HepG2 (cell line): ENCODE measurements at regions not wholly inside any gene's neighbourhood (a gene's known extent, or its start where the extent isn't known, plus 50 kb on each side); places are given as distances from the start of the nearest gene placed in this dataset.

Experiments
- FOXC1 ChIP-seq: sonication (generic); formaldehyde crosslinking; IDR thresholded peaks from 2 replicates; pipeline ENCODE4 v1.8.0; 2022; ENCODE audit warnings: mild to moderate bottlenecking, missing genetic modification reagents, borderline replicate concordance
- FOXO1 ChIP-seq: sonication (generic); formaldehyde crosslinking; IDR thresholded peaks from 2 replicates; pipeline ENCODE4 v1.4.0; 2020; ENCODE audit warnings: missing genetic modification reagents
- HNF4G ChIP-seq, 2 experiments: sonication (generic) in 1 of 2; formaldehyde crosslinking in 1 of 2; IDR thresholded peaks; 2 replicates each; pipeline versions ENCODE4 v1.4.0 to v1.6.1; 2011 to 2020; ENCODE audit warnings: borderline replicate concordance in 2 of 2, low read depth in 2 of 2, mild to moderate bottlenecking in 2 of 2, low read length in 1 of 2, missing genetic modification reagents in 1 of 2, moderate library complexity in 1 of 2
- NR3C1 ChIP-seq: sonication (generic); formaldehyde crosslinking; IDR thresholded peaks from 2 replicates; pipeline ENCODE4 v1.4.0; 2020; ENCODE audit warnings: missing genetic modification reagents
- PHF8 ChIP-seq: sonication (generic); formaldehyde crosslinking; IDR thresholded peaks from 2 replicates; pipeline ENCODE4 v1.5.0; 2020; ENCODE audit warnings: missing genetic modification reagents
- RBM39 ChIP-seq: fragments of 200-400 bp; formaldehyde crosslinking; IDR thresholded peaks from one replicate; pipeline ENCODE4 v1.6.1; 2018; ENCODE audit warnings: antibody characterized with exemption, mild to moderate bottlenecking, low read depth, low read length; ENCODE audit not compliant: poor library complexity, severe bottlenecking
- SRSF4 ChIP-seq: fragments of 200-400 bp; formaldehyde crosslinking; IDR thresholded peaks from one replicate; pipeline ENCODE4 v1.6.1; 2018; ENCODE audit warnings: mild to moderate bottlenecking, low read depth, low read length, moderate library complexity; ENCODE audit not compliant: poor library complexity, severe bottlenecking
- TRIM24 ChIP-seq: sonication (generic); formaldehyde crosslinking; IDR thresholded peaks from 2 replicates; pipeline ENCODE4 v1.8.0; 2022; ENCODE audit warnings: mild to moderate bottlenecking, missing genetic modification reagents
- ZBTB8A ChIP-seq: sonication (generic); formaldehyde crosslinking; IDR thresholded peaks from 2 replicates; pipeline ENCODE4 v1.4.0; 2020; ENCODE audit warnings: mild to moderate bottlenecking, low read depth, missing genetic modification reagents, borderline replicate concordance
- ZNF18 ChIP-seq: sonication (generic); formaldehyde crosslinking; IDR thresholded peaks from 2 replicates; pipeline ENCODE4 v1.8.0; 2022; ENCODE audit warnings: mild to moderate bottlenecking, missing genetic modification reagents; ENCODE audit not compliant: insufficient replicate concordance
- ZNF431 ChIP-seq: sonication (generic); formaldehyde crosslinking; IDR thresholded peaks from 2 replicates; pipeline ENCODE4 v1.9.0; 2022; ENCODE audit warnings: missing genetic modification reagents, low read depth, mild to moderate bottlenecking, borderline replicate concordance
- ZNF543 ChIP-seq: sonication (generic); formaldehyde crosslinking; IDR thresholded peaks from 2 replicates; pipeline ENCODE4 v1.4.0; 2020; ENCODE audit warnings: mild to moderate bottlenecking, missing genetic modification reagents
- ZZZ3 ChIP-seq: sonication (generic); formaldehyde crosslinking; IDR thresholded peaks from 2 replicates; pipeline ENCODE4 v1.4.0; 2020; ENCODE audit warnings: missing genetic modification reagents, mild to moderate bottlenecking, borderline replicate concordance
- TF ChIP-seq, protein P1 (sequence below): sonication (generic); formaldehyde crosslinking; IDR thresholded peaks from 2 replicates; pipeline ENCODE4 v1.4.0; 2020; ENCODE audit warnings: missing genetic modification reagents
- TF ChIP-seq, protein P2 (sequence below): sonication (generic); formaldehyde crosslinking; IDR thresholded peaks from 2 replicates; pipeline ENCODE4 v1.4.0; 2020; ENCODE audit warnings: mild to moderate bottlenecking, missing genetic modification reagents
- TF ChIP-seq, protein P3 (sequence below): sonication (generic); formaldehyde crosslinking; IDR thresholded peaks from 2 replicates; pipeline ENCODE4 v1.5.0; 2020; ENCODE audit warnings: missing genetic modification reagents

GRCh38 chr14:22699801-22700564 lies 55.8 kb upstream of the OR6J1 start (continued):
- peak; percentile 27; the same call in 1 of the 2 replicates for TF ChIP-seq HNF4G (IDR thresholded peaks at IDR 0.05; ENCODE audit: borderline replicate concordance, low read depth, low read length)
- peak; percentile 30; the same call in 1 of the 2 replicates for TF ChIP-seq HNF4G (CRISPR knock-in tag; IDR thresholded peaks at IDR 0.05; ENCODE audit: borderline replicate concordance, low read depth)
- TF ChIP-seq RBM39 = no peak
- TF ChIP-seq PHF8 = 0 out of 2 replicates have a peak, but pooled peaks have one; percentile 46
- peak; percentile 91 for TF ChIP-seq TRIM24 (CRISPR knock-in tag)
- TF ChIP-seq FOXO1 (CRISPR knock-in tag) = peak; percentile 80
- no peak for TF ChIP-seq FOXC1 (CRISPR knock-in tag)
- TF ChIP-seq, protein P1, sequence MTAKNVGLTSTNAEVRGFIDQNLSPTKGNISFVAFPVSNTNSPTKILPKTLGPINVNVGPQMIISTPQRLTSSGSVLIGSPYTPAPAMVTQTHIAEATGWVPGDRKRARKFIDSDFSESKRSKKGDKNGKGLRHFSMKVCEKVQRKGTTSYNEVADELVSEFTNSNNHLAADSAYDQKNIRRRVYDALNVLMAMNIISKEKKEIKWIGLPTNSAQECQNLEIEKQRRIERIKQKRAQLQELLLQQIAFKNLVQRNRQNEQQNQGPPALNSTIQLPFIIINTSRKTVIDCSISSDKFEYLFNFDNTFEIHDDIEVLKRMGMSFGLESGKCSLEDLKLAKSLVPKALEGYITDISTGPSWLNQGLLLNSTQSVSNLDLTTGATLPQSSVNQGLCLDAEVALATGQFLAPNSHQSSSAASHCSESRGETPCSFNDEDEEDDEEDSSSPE = no peak
- TF ChIP-seq, protein P2, sequence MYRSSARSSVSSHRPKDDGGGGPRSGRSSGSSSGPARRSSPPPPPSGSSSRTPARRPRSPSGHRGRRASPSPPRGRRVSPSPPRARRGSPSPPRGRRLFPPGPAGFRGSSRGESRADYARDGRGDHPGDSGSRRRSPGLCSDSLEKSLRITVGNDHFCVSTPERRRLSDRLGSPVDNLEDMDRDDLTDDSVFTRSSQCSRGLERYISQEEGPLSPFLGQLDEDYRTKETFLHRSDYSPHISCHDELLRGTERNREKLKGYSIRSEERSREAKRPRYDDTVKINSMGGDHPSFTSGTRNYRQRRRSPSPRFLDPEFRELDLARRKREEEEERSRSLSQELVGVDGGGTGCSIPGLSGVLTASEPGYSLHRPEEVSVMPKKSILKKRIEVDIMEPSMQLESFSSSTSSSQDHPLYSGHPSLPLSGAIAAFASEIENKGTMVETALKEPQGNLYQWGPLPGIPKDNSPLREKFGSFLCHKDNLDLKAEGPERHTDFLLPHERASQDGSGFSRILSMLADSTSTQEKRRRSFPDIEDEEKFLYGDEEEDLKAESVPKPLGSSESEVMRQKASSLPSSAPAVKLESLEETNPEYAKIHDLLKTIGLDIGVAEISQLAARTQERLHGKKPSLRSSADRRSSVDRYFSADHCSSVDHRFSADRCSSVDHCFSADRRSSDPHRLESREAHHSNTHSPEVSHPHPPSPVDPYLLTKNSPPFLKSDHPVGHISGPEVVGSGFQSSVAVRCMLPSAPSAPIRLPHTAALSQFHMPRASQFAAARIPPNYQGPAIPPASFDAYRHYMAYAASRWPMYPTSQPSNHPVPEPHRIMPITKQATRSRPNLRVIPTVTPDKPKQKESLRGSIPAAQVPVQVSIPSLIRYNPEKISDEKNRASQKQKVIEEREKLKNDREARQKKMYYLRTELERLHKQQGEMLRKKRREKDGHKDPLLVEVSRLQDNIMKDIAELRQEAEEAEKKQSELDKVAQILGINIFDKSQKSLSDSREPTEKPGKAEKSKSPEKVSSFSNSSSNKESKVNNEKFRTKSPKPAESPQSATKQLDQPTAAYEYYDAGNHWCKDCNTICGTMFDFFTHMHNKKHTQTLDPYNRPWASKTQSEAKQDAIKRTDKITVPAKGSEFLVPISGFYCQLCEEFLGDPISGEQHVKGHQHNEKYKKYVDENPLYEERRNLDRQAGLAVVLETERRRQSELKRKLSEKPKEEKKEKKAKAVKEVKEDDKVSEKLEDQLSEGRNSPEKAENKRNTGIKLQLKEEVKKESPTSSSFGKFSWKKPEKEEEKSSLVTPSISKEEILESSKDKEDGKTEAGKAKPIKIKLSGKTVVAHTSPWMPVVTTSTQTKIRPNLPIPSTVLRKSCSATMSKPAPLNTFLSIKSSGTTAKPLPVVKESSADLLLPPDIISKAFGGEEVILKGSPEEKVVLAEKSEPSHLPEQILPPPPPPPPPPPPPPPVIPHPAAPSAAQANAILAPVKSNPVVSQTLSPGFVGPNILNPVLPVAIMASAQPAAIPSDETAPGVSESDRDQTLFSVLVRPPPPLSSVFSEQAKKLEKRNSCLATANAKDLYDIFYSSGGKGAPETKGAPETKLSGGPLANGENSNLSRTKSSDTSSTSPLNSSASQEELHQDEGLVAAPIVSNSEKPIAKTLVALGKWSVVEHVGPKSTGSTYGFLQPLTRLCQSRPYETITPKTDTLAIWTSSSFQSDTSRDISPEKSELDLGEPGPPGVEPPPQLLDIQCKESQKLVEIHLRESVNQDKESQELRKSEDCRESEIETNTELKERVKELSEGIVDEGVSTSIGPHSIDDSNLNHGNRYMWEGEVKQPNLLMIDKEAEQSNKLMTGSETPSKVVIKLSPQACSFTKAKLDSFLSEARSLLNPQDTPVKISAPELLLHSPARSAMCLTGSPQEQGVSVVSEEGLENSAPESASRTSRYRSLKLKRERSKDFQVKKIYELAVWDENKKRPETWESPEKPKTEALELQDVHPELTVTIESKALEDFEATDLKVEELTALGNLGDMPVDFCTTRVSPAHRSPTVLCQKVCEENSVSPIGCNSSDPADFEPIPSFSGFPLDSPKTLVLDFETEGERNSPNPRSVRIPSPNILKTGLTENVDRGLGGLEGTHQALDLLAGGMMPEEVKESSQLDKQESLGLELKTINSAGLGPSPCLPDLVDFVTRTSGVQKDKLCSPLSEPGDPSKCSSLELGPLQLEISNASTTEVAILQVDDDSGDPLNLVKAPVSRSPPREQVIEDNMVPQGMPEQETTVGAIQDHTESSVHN (CRISPR knock-in tag) = 0 out of 2 replicates have a peak, but pooled peaks have one; percentile 44
- no peak for TF ChIP-seq NR3C1 (CRISPR knock-in tag)
- peak; percentile 70 for TF ChIP-seq ZNF18
- TF ChIP-seq ZNF543 (CRISPR knock-in tag) = peak; percentile 40; the same call in 1 of the 2 replicates
- TF ChIP-seq ZZZ3 = no peak; the same call in 1 of the 2 replicates
- TF ChIP-seq SRSF4 = no peak
- TF ChIP-seq, protein P3, sequence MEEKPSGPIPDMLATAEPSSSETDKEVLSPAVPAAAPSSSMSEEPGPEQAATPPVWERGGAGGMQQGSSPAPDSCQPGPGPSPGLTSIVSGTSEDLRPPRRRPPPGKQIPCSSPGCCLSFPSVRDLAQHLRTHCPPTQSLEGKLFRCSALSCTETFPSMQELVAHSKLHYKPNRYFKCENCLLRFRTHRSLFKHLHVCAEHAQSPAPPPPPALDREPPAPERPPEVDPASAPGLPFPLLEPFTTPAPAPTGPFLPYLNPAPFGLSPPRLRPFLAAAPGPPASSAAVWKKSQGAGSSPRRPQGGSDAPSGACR (CRISPR knock-in tag) = peak; percentile 55; the same call in 1 of the 2 replicates
- no peak for TF ChIP-seq ZNF431
- no peak for TF ChIP-seq ZBTB8A (CRISPR knock-in tag)
